ENCODE measurements at regions not wholly inside any gene's neighbourhood (a gene's known extent, or its start where the extent isn't known, plus 50 kb on each side); places are given as distances from the start of the nearest gene placed in this dataset.

- no peak overlapping the region for H3K4me3 ChIP-seq (ENCODE audit: low read depth, low read length)
These were observed 114.9 kb upstream of the TMEM45B start for GRCh38 chr11:129700701-129701100.

GRCh38 chr11:129701706-129702105 is 113.9 kb upstream of the TMEM45B start:
- H3K9ac ChIP-seq (ENCODE audit: low read depth, low read length): no peak overlapping the region
- H3K4me1 ChIP-seq (ENCODE audit: control insufficient read depth, insufficient read depth, low read length): no peaks in the 10 kb centered on the region
- H3K4me3 ChIP-seq (ENCODE audit: low read depth, low read length): no peak overlapping the region
- H3K27ac ChIP-seq (ENCODE audit: low read depth, low read length): no peak overlapping the region
- H3K9me3 ChIP-seq (ENCODE audit: control insufficient read depth, insufficient read depth, low read length): no peaks in the 10 kb centered on the region
- no peaks in the 10 kb centered on the region for H3K27me3 ChIP-seq (ENCODE audit: control insufficient read depth, insufficient read depth, low read length)
- H3K36me3 ChIP-seq (ENCODE audit: control insufficient read depth, insufficient read depth, low read length): no peaks in the 10 kb centered on the region

More at GRCh38 chr11:129700701-129701100, 114.9 kb upstream of the TMEM45B start:
- Histone ChIP-seq H3K27ac (ENCODE audit: low read depth, low read length) (no peak overlapping the region), H3K9ac (ENCODE audit: low read depth, low read length) (no peak overlapping the region), H3K4me1 (ENCODE audit: control insufficient read depth, insufficient read depth, low read length) (no peaks in the 10 kb centered on the region), H3K36me3 (ENCODE audit: control insufficient read depth, insufficient read depth, low read length) (no peaks in the 10 kb centered on the region), H3K9me3 (ENCODE audit: control insufficient read depth, insufficient read depth, low read length) (no peaks in the 10 kb centered on the region), H3K27me3 (ENCODE audit: control insufficient read depth, insufficient read depth, low read length) (0 out of 2 replicates have a peak, but pooled peaks cover 6% of the 10 kb centered on the region)

- Histone ChIP-seq H3K9me3 (ENCODE audit: control insufficient read depth, insufficient read depth, low read length) (no peaks in the 10 kb centered on the region), H3K4me1 (ENCODE audit: control insufficient read depth, insufficient read depth, low read length) (no peaks in the 10 kb centered on the region), H3K4me3 (ENCODE audit: low read depth, low read length) (no peak overlapping the region), H3K9ac (ENCODE audit: low read depth, low read length) (no peak overlapping the region), H3K27ac (ENCODE audit: low read depth, low read length) (no peak overlapping the region), H3K36me3 (ENCODE audit: control insufficient read depth, insufficient read depth, low read length) (no peaks in the 10 kb centered on the region), H3K27me3 (ENCODE audit: control insufficient read depth, insufficient read depth, low read length) (no peaks in the 10 kb centered on the region)
These were observed 112.9 kb upstream of the TMEM45B start for GRCh38 chr11:129702410-129703398.

- H3K27ac ChIP-seq (ENCODE audit: low read depth, low read length): no peak overlapping the region
- no peaks in the 10 kb centered on the region for H3K27me3 ChIP-seq (ENCODE audit: control insufficient read depth, insufficient read depth, low read length)
- H3K4me3 ChIP-seq (ENCODE audit: low read depth, low read length): no peak overlapping the region
- H3K9ac ChIP-seq (ENCODE audit: low read depth, low read length): no peak overlapping the region
- no peaks in the 10 kb centered on the region for H3K36me3 ChIP-seq (ENCODE audit: control insufficient read depth, insufficient read depth, low read length)
- H3K9me3 ChIP-seq (ENCODE audit: control insufficient read depth, insufficient read depth, low read length): no peaks in the 10 kb centered on the region
- H3K4me1 ChIP-seq (ENCODE audit: control insufficient read depth, insufficient read depth, low read length): no peaks in the 10 kb centered on the region
These were observed 111.8 kb upstream of the TMEM45B start for GRCh38 chr11:129703846-129704245.

GRCh38 chr11:129704831-129705230 is 110.8 kb upstream of the TMEM45B start:
- no peak overlapping the region for H3K27ac ChIP-seq (ENCODE audit: low read depth, low read length)
- no peaks in the 10 kb centered on the region for H3K27me3 ChIP-seq (ENCODE audit: control insufficient read depth, insufficient read depth, low read length)
- no peaks in the 10 kb centered on the region for H3K9me3 ChIP-seq (ENCODE audit: control insufficient read depth, insufficient read depth, low read length)
- H3K4me1 ChIP-seq (ENCODE audit: control insufficient read depth, insufficient read depth, low read length): no peaks in the 10 kb centered on the region
- H3K4me3 ChIP-seq (ENCODE audit: low read depth, low read length): no peak overlapping the region
- no peaks in the 10 kb centered on the region for H3K36me3 ChIP-seq (ENCODE audit: control insufficient read depth, insufficient read depth, low read length)
- H3K9ac ChIP-seq (ENCODE audit: low read depth, low read length): no peak overlapping the region

GRCh38 chr11:129705341-129705740 is 110.3 kb upstream of the TMEM45B start:
- no peaks in the 10 kb centered on the region for H3K36me3 ChIP-seq (ENCODE audit: control insufficient read depth, insufficient read depth, low read length)
- H3K9me3 ChIP-seq (ENCODE audit: control insufficient read depth, insufficient read depth, low read length): no peaks in the 10 kb centered on the region
- no peaks in the 10 kb centered on the region for H3K4me1 ChIP-seq (ENCODE audit: control insufficient read depth, insufficient read depth, low read length)
- H3K27ac ChIP-seq (ENCODE audit: low read depth, low read length): no peak overlapping the region
- H3K27me3 ChIP-seq (ENCODE audit: control insufficient read depth, insufficient read depth, low read length): no peaks in the 10 kb centered on the region
- no peak overlapping the region for H3K4me3 ChIP-seq (ENCODE audit: low read depth, low read length)
- H3K9ac ChIP-seq (ENCODE audit: low read depth, low read length): no peak overlapping the region

- Histone ChIP-seq H3K27ac (ENCODE audit: low read depth, low read length) (no peak overlapping the region), H3K27me3 (ENCODE audit: control insufficient read depth, insufficient read depth, low read length) (no peaks in the 10 kb centered on the region), H3K4me1 (ENCODE audit: control insufficient read depth, insufficient read depth, low read length) (no peaks in the 10 kb centered on the region), H3K4me3 (ENCODE audit: low read depth, low read length) (no peak overlapping the region), H3K36me3 (ENCODE audit: control insufficient read depth, insufficient read depth, low read length) (no peaks in the 10 kb centered on the region), H3K9ac (ENCODE audit: low read depth, low read length) (no peak overlapping the region), H3K9me3 (ENCODE audit: control insufficient read depth, insufficient read depth, low read length) (no peaks in the 10 kb centered on the region)
These were observed 109.7 kb upstream of the TMEM45B start for GRCh38 chr11:129705933-129706332.

GRCh38 chr11:129709801-129710398 is 105.7 kb upstream of the TMEM45B start:
- Histone ChIP-seq H3K27me3 (ENCODE audit: control insufficient read depth, insufficient read depth, low read length) (no peaks in the 10 kb centered on the region), H3K4me1 (ENCODE audit: control insufficient read depth, insufficient read depth, low read length) (no peaks in the 10 kb centered on the region), H3K4me3 (ENCODE audit: low read depth, low read length) (no peak overlapping the region), H3K36me3 (ENCODE audit: control insufficient read depth, insufficient read depth, low read length) (no peaks in the 10 kb centered on the region), H3K27ac (ENCODE audit: low read depth, low read length) (no peak overlapping the region), H3K9ac (ENCODE audit: low read depth, low read length) (no peak overlapping the region), H3K9me3 (ENCODE audit: control insufficient read depth, insufficient read depth, low read length) (no peaks in the 10 kb centered on the region)

GRCh38 chr11:129710423-129710822 is 105.2 kb upstream of the TMEM45B start:
- Histone ChIP-seq H3K4me1 (ENCODE audit: control insufficient read depth, insufficient read depth, low read length) (no peaks in the 10 kb centered on the region), H3K9ac (ENCODE audit: low read depth, low read length) (no peak overlapping the region), H3K4me3 (ENCODE audit: low read depth, low read length) (no peak overlapping the region), H3K9me3 (ENCODE audit: control insufficient read depth, insufficient read depth, low read length) (no peaks in the 10 kb centered on the region), H3K27ac (ENCODE audit: low read depth, low read length) (no peak overlapping the region), H3K27me3 (ENCODE audit: control insufficient read depth, insufficient read depth, low read length) (no peaks in the 10 kb centered on the region), H3K36me3 (ENCODE audit: control insufficient read depth, insufficient read depth, low read length) (no peaks in the 10 kb centered on the region)

GRCh38 chr11:129711760-129712159 is 103.9 kb upstream of the TMEM45B start:
- Histone ChIP-seq H3K4me3 (ENCODE audit: low read depth, low read length) (no peak overlapping the region), H3K9me3 (ENCODE audit: control insufficient read depth, insufficient read depth, low read length) (no peaks in the 10 kb centered on the region), H3K9ac (ENCODE audit: low read depth, low read length) (no peak overlapping the region), H3K4me1 (ENCODE audit: control insufficient read depth, insufficient read depth, low read length) (no peaks in the 10 kb centered on the region), H3K36me3 (ENCODE audit: control insufficient read depth, insufficient read depth, low read length) (no peaks in the 10 kb centered on the region), H3K27ac (ENCODE audit: low read depth, low read length) (no peak overlapping the region), H3K27me3 (ENCODE audit: control insufficient read depth, insufficient read depth, low read length) (no peaks in the 10 kb centered on the region)

Measured in HUES48 (cell line).